ENCODE measurements at regions not wholly inside any gene's neighbourhood (a gene's known extent, or its start where the extent isn't known, plus 50 kb on each side); places are given as distances from the start of the nearest gene placed in this dataset.

GRCh38 chr11:23574149-23574548 lies 713.9 kb upstream of the CCDC179 start:
- TF ChIP-seq POLR2A (IDR thresholded peaks at IDR 0.05; ENCODE audit: low read depth, low read length) (no peak), TAF1 (IDR thresholded peaks at IDR 0.05; ENCODE audit: low read depth, low read length) (no peak), POLR2AphosphoS5 (IDR thresholded peaks at IDR 0.05; ENCODE audit: low read depth, low read length) (no peak), SPI1 (IDR thresholded peaks at IDR 0.05; ENCODE audit: low read depth, low read length) (no peak), PAX5 (IDR thresholded peaks at IDR 0.05; ENCODE audit: insufficient read depth, low read length, severe bottlenecking) (no peak), POU2F2 (IDR thresholded peaks at IDR 0.05; ENCODE audit: low read depth, low read length) (no peak)
